ENCODE measurements at regions not wholly inside any gene's neighbourhood (a gene's known extent, or its start where the extent isn't known, plus 50 kb on each side); places are given as distances from the start of the nearest gene placed in this dataset.

DNA sequence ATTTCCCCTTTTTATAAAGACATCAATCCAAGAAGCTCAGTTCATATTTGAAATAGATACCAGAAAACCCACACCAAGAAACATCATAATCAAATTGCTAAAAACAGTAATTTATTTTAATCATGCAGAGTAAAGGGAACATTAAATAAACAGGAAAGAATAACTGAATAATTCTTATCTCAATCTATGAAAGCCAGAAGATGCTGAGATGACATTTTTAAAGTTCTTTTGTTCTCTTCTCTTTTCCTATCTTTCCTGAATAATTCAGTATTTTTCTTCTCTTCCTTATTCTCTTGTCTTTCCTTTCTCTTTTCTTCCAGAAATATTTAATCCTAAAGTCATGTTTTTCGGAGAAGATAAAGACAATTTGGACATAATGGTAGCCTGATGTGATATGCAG, 259.0 kb upstream of the OPRM1 start:
- no peak for DNase-seq

DNA sequence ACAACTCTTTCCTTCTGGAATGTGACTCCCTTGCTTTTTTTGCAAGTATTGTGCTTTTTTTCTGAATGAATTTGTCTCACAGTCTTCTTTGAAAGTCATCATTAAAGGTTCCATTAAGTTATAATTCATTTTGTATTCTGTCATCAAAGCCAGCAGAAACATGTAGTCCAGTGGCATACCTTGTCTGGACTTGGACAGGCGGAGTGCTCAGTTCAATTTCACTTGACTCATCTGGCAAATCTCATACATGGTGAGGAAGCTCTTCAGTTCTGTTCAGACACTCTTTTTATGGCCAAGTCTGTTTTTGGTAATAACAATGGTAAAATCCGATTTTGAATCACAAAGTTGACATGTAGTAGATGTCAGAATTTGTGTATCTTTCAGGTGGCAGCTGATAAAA, 260.8 kb upstream of the OPRM1 start:
- DNase-seq, result no peak

DNA sequence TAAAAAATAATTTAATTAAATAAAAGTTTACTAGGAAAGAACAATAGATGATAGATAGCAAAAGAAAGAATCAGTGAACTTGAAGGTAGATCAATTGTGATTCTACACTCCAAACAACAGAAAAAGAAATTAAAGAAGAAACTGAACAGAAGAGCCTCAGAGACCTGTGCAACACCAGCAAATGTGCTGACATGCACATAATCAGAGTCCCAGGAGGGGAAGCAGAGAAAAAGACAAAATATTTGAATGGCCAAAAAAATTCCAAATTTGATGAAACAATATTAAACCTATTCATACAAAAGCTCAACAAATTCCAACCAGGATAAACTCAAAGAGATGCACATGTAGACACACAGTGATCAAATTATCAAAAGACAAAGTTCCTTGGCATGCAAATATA, 267.5 kb upstream of the OPRM1 start:
- DNase-seq, result no peak

DNA sequence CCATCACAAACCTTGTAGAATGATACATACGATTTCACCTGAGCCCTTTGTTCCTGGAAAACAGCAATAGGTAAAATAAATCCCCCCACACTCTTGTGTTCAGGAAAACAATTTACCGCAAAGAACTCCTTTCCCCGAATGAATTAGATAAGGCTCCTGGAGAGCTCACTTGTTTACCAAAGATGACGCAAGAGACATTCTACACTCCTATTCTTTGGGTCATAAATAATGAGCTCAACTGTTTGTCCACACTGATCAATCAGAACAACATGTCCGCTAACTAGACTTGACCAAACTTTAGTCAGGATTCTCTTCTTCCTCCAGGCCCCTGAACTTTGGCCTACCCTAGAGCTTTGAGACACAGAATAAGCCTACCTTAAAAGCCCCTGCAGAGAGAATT, 271.9 kb upstream of the OPRM1 start:
- DNase-seq, result no peak

DNA sequence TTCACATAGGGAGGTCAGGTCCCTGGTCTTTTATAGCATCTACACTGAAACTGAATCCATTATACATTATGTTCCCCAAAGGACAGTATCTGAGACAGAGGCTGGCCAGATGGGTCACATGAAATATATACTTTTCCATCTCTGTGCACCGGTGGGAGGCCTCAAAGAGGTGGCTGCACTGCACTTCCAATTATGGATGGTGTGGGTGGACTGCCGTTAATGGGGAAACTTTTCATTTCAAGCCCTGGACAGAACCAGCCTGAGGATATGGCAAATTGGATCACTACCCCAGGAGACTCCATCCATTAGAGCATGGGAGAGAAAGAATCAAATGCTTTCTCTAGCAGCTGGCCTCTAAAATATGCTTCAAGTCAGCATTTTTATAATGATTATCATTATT, 280.5 kb upstream of the OPRM1 start:
- DNase-seq, result no peak

DNA sequence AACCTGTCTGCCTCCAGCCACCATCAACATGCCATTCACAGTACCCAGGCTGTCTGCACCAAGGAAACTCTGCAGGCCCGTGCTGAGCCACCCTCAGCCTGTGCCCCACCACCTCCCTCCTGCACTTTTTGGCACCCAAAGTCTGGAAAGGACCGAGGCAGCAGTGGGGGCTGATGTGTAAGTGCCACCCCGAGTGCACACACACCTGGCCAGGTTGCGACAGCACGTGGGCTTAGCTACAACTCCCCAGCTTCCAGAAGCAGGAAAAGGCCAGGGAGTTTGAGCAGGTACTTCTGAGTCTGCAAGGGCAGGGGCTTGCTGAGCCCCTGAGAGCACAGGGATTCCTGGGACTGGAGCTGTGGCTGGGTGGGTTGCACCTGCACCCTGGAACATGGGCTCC, 303.3 kb upstream of the OPRM1 start:
- DNase-seq, result no peak

DNA sequence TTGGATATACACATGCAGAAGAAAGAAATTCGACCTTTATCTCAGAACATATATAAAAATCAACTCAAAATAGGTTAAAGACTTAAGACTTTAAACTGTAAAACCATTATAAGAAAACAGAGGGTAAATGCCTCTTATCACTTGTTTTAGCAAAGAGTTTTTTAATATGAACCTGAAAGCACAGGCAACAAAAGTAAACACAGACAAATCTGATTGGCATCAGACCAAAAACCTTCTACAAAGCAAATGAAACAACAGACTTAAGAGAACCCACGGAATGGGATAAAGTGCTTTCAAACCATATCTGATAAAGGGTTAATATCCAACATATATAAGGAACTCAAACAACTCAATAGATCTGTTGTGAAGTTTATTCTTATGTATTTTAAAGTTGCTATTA, 309.9 kb upstream of the OPRM1 start:
- DNase-seq, result no peak

DNA sequence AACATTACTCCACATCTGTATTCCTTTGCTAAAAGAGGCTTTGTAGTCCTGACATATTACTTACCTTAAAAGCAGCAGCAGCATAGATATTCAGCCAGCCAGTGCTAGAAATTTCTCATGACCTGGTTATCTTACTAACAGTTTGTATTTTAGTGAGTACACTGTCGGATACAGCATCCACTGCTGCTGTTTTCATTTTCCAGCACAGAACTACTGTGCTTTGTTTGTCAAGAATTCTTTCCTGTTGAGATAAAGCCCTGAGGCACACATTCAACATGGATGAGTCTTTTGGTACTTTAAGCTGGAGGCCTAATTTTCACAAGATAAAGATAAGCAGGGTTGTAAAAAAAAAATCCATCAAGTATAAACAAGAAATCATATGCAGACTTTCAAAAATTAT, 311.2 kb upstream of the OPRM1 start:
- DNase-seq, result no peak

DNA sequence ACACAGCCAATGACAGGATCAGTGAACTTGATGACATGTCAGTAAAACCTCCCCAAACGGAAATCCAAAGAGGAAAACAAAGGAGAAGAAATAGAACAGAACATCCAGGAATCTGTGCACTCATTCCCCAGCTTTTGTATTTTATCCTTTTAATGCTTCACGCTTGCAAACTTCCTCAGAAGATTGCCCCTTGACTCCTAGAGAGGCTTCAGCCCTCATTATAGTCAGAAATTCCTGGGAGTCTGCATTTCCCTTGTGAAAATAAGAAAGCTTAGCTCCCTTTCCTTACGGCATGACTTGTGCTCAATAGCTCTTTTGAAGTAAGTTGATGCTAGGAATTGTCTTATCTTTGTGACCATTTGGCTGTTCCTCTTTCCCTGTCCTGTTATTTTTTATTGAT, 313.6 kb upstream of the OPRM1 start:
- no peak for DNase-seq

DNA sequence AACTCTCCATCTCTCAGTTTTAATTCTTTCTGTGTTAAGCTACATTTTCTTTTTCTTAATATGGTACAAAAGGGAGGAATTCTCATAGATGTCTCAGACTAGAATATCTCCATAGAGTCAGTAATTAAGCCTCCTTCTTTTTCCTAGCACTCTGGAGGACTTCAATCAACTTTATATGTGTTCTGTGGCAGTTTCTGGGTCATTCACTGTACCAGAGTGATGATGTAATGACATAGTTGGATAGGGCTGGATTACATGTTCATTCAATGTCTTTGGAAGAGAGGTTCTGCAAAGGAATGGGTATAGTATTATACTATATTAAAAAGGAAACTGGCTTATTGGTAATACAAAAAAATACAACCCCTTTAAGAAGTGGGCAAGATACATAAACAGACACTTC, 318.3 kb upstream of the OPRM1 start:
- no peak for DNase-seq

DNA sequence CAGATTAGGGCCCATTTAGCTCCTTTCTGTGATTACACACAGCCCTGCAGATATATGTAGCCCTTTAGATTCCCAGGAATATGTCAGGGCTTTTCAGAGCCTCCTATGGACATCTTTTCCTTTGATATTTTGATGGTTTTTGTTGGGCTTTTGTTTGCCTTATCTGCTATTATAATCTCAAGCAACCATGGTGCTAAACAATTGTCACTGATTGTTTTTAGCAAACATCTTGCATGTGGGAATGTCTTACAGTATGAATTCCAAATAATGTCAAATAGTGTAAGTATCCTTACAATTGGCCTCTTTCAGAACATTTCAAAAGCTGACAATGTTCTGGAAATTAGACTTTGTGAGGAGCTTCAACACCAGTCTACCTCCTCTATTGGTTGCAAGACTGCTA, 333.6 kb upstream of the OPRM1 start:
- DNase-seq, result no peak

DNA sequence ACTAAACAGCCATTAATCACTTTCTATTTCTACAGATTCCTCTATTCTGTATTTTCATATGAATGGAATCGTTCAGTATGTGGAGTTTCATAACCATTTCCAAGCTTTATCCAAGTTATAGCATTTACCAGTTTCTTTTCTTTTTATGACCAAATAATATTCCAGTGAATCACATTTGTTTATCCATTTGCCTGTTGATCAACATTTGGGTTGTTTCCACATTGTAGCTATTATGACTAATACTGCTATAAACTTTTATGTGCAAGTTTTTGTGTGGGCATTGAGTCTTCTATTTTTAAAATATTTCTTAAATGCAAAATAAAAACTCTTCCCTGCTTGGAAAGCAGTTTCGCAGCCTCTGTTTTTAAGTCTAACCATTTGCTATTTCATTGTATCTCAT, 336.4 kb upstream of the OPRM1 start:
- DNase-seq, result no peak

DNA sequence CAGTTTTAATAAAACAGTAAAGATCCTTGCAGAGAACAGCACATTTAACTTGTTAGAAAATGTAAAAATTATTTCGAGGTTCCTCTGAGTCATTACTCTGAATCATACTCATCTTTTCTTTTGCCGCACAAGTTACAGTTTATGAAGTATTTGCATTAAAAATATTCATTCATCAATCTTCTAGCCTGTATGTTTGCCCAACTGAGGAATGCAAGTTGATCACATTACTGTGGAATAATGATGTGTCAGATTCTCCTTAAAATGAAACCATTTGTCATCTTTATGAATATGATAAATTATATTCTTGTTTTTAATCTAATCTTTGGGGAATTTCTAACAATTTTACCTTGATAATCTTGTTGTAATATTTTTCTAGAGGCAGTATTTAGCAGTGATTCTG, 340.4 kb upstream of the OPRM1 start:
- DNase-seq, result no peak

DNA sequence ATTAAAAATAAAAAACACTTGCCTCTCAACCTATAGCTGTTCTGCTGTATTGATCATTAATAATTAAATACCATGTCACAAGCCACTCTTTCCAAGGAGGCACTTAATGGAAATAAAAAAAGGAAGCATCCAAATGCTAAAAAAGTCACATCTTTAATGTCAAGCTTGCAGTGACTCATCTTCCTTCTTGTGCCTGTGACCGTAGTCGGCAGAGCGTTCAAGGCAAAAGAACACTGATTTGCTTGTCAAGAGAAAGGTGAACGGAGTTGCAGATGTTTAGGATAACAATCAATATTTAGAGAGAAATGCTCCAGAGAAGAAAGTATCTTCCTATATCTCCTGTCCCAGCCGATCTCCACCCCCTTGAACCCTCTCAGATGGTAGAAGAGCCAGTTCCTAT, 341.0 kb upstream of the OPRM1 start:
- DNase-seq, result no peak

DNA sequence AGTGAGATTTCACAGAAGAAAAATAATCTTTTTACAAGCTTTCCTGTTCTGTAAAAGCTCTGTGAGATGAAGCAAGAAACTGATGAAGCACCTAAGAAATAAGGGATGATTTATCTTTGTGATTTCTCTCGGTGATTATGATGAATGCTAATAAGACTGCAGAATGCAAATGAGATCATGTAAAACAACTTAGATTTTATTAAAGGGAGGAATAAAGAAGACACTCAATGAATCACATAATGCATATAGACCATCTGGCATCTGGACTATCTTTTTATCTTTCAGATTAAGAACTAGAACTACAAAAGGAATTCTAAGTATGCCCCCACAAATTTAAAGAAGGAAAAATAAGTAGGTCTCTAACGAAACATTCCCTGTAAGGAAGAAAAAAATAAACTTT, 361.5 kb upstream of the OPRM1 start:
- DNase-seq, result no peak

DNA sequence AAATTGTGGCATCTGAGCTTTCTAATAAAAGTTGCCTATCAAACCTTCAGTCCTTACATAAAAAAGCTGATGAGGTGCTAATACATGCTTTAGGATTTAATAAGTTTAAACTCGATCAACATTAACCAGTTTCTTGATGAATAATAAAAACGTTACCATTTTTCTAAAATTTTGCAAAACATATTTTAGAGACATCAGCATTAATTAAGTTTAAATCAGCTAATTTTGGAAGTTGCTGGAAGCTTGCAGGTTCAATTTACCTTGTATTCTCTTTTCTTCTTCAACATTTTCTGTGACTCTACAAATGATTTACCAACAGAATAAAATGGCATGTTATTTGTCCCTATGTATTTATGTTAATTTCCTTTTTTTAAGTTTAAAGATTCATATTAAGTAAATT, 365.3 kb upstream of the OPRM1 start:
- no peak for DNase-seq

DNA sequence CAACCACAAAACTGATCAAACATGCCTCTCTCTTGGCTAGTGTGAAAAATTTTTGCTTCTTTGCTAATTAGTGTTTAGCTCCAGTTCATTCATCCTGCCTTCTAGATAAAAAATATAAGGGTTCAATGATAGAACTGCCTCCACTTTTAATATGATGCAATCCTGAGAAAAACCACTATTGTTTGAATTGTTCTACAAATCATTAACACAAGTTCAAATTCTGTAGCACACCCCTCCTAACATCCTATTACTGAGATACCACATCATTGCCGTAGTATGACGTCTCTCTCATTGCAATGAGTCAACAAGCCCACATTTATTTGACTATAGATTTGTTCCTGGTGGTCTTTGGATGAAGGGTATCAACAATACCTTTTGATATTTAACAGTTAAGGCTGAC, 365.8 kb upstream of the OPRM1 start:
- DNase-seq, result no peak

DNA sequence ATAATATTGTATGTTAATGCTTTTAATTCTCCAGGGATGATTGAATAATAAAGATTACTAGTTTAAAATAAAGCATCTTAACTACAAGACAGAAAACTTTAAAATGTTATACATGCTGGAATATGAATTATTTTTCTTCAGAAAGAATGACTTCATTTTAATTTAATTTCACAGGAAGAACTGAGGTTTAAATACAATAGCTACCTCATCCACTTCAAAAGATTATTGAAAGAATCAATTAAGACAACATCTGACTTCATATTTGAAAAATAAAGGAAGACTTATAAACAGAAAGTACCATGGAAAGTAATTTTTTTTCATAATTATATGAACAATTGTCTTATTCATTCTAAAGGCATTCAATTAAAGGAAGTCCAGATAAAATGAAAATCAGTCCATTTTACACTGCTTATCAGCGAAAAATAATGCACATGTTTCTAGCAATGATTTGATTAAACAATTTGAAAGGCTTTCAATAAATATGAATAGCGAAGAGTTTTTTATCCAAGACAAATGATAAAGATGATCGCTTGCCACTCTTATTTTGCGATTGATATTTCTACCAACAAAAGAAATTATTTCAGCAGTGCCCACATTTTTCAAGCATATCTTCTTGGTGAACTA, 368.5 kb upstream of the OPRM1 start:
- DNase-seq, result no peak

DNA sequence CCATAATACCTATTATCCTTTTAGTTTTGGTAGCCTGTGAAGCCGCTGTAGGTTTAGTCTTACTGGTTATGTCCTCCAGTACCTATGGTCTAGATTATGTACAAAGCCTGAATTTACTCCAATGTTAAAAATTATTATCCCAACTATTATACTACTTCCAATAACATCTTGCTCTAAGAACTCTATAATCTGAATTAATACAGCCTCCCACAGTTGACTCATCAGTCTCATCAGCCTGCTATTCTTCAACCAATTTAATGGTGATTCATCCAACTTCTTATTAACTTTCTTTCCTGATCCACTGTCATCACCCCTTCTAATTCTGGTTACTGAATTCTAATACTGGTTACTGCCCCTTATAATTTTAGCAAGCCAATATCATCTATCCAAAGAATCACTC, 370.3 kb upstream of the OPRM1 start:
- DNase-seq, result no peak

DNA sequence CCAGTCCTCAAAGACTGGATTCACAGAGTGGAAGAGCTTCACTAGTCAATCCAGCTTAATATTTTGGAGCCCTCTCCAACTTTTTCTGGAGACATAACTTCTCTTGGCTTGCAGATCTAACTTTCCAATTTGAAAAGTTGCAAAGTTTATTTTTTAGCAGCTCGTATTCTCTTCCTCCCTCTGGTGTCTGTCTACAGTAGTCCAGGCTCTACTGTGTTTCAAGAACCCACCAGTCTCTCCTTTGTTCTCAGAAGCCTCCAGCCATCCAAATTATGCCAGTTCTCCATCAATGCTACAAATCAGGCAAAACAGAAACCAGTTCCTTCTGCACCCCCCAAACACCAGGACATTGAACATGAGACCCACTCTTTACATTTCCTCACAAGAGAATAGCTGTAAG, 376.1 kb upstream of the OPRM1 start:
- no peak for DNase-seq

DNA sequence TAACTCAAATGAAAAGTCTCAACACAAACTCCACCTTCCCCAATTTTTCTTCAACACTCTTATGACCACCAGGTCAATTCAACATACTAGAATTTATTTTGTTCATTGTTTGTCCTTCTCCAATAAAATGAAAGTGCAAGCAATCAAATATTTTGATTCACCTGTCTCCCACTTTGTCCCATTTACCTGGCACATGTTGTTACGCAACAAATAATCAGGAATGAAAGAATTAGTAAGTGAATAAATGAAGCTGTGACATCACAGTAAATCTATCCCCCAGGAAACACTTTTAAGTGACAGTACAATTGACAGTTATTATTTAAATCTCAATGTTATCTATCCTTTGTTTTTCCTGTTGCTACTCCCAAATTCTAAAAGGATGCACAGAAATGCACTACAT, 393.7 kb upstream of the OPRM1 start:
- DNase-seq, result no peak

DNA sequence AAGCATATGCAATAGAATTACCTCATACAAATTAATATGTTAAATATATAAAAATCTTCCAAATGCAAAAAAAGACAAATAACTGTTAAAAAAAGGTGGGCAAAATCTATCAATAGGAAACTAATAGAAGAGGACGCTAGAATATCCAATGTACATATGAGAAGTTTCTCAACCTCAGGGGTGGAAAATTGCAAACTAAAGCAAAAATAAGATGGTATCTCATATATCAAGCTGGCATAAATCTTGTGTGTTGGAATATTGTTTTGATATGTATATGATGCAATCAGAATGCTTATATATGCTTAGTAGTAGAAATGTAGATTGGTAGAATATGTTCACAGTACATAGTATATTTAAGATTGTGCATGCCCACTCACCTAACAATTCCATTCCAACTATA, 395.0 kb upstream of the OPRM1 start:
- DNase-seq, result no peak

DNA sequence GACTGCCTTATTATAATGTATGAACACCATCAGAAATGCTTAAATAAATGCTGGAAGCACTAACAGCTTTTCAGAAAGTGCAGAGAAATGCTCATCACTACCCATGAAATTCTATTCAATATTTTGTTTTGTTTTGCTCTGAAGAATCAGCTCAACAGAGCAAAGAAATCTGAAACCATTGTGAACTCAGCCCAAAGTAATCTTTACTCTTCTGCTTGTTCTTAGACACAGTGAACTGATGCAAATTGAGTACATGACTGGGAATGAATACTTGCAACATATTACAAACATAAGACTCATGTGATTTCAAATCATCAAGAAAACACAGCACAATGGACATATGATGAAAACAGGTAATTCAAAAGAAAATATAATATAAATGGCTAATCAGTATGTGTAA, 404.6 kb upstream of the OPRM1 start:
- DNase-seq, result no peak

DNA sequence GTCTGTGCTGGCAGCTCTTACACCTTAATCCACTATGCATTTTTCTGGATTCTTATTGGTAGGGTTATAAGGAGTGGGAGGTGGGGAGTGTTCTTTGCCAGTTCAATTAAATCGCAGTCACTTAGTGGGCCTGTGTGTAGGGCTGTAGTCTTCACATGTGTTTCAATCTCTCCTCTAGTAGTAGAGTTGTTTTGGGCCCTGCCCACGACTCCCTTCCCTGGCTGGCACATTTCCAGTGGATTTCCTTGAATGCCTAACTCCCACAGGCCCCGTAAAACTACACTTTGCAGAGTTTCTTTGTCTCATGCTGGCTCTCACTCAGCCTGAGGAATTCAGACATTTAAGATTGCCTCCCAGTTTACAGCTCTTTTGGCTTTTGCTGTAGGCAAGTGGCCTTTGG, 414.0 kb upstream of the OPRM1 start:
- DNase-seq, result no peak

DNA sequence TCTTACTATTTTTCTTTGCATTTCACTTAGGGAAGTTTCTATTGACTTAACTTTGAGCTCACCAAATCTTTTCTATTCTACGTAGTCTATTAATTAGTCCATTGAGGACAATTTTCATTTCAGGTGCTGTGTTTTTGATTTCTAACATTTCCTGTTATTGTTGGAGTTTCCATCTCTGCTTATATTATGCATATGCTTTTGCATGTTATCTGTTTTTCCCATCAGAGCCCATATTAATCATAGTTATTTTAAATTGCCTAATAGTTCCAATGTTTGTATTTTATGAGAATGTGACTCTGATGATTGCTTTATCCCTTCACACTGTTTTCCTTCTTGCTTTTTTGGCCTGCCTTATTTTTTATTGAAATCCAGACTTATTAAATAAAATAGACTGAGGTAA, 414.5 kb upstream of the OPRM1 start:
- no peak for DNase-seq

DNA sequence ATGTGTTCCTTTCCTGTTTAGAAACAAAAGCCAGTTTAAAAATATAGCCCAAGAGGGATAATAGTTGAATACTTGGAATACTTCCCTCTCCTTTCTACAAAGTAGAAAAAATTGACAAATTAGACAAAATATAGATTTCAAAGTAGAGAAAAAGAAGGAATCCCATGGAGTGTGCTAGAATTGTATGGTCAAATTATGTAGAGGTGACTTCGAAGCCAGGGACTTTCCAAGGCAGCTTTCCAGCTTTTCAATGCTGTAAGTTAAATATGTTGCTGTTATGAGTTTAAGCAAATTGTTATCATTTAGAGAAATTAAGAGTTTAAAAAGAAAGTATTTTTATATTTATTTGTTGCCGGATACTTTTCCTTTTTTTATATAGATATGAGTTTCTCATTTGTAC, 415.5 kb upstream of the OPRM1 start:
- DNase-seq, result no peak
